ENCODE measurements at regions not wholly inside any gene's neighbourhood (a gene's known extent, or its start where the extent isn't known, plus 50 kb on each side); places are given as distances from the start of the nearest gene placed in this dataset.

DNA sequence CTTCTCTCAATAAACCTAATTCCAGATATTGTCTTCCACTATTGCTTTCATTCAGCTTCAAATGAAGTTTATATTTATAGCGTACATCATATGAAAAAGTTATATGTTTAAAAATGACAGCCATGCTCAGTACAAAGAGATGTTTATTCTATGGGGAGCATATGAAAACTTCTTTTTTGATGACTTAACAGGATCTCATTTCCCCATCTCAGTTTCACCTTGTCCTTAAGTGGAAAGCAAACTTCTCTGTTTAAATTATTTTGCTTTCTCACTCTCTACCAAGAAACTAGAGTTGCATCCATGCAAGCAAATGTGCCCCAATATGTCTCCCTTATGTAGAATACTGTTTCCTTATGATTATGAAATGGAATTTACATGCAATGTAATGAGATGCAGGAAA, 799.5 kb upstream of the RGS18 start:
- no peak for FAIRE-seq
- dilution Hi-C loops (cut with MboI; ENCODE audit: extremely low pct_ligation_motif_present, low sequenced_read_pairs) = no loop called here

GRCh38 chr1:191366686-191367085, 791.6 kb upstream of the RGS18 start:
- H4K20me1 ChIP-seq (ENCODE audit: control insufficient read depth, extremely low read depth, insufficient read depth, low read length) = no peaks in the 10 kb centered on the region
- no peak for FAIRE-seq
- H3K4me2 ChIP-seq (ENCODE audit: control insufficient read depth, extremely low read depth, insufficient read depth, low read depth, low read length) = no peak overlapping the region
- no peak overlapping the region for H3K27ac ChIP-seq (ENCODE audit: control insufficient read depth, insufficient read depth, low read length)
- TF ChIP-seq EZH2 (IDR thresholded peaks at IDR 0.05; ENCODE audit: low read length) (no peak), CTCF (optimal IDR thresholded peaks at IDR 0.05 in 1 of 3, IDR thresholded peaks at IDR 0.05 in 1 of 3, conservative IDR thresholded peaks at IDR 0.05 in 1 of 3; ENCODE audit: extremely low read depth in 1 of 3, insufficient read depth in 2 of 3, low read length in 3 of 3) (no peak)
- no peaks in the 10 kb centered on the region for H3K36me3 ChIP-seq (ENCODE audit: control insufficient read depth in 2 of 2, extremely low read depth in 1 of 2, insufficient read depth in 2 of 2, low read length in 2 of 2)
- no peak overlapping the region for H3K9ac ChIP-seq (ENCODE audit: control insufficient read depth, extremely low read depth, insufficient read depth, low read length)
- no peak overlapping the region for H3K4me3 ChIP-seq (ENCODE audit: control insufficient read depth in 2 of 3, extremely low read depth in 1 of 3, insufficient read depth in 2 of 3, low read depth in 1 of 3, low read length in 3 of 3)
- H3K9me3 ChIP-seq (ENCODE audit: control insufficient read depth, low read depth, low read length) = no peaks in the 10 kb centered on the region
- H3K4me1 ChIP-seq (ENCODE audit: control insufficient read depth, extremely low read depth, insufficient read depth, low read length) = no peaks in the 10 kb centered on the region
- no peaks in the 10 kb centered on the region for H3K9me1 ChIP-seq (ENCODE audit: control insufficient read depth, extremely low read depth, insufficient read depth, low read length)
- no peaks in the 10 kb centered on the region for H3K79me2 ChIP-seq (ENCODE audit: control insufficient read depth, insufficient read depth, low read length)
- no peak for DNase-seq (ENCODE audit: low read depth, low spot score)
- H2AFZ ChIP-seq (ENCODE audit: control insufficient read depth, low read length) = no peak overlapping the region
- no peaks in the 10 kb centered on the region for H3K27me3 ChIP-seq (ENCODE audit: control insufficient read depth, extremely low read depth, insufficient read depth, low read length)
- dilution Hi-C loops (cut with MboI; ENCODE audit: extremely low pct_ligation_motif_present, low sequenced_read_pairs) = no loop called here

More for the DNA sequence above, 799.5 kb upstream of the RGS18 start:
- no peak overlapping the region for H3K9ac ChIP-seq (ENCODE audit: control insufficient read depth, extremely low read depth, insufficient read depth, low read length)
- H3K4me1 ChIP-seq (ENCODE audit: control insufficient read depth, extremely low read depth, insufficient read depth, low read length) = no peaks in the 10 kb centered on the region
- no peak for TF ChIP-seq EZH2 (IDR thresholded peaks at IDR 0.05; ENCODE audit: low read length)
- no peak for TF ChIP-seq CTCF (optimal IDR thresholded peaks at IDR 0.05 in 1 of 3, IDR thresholded peaks at IDR 0.05 in 1 of 3, conservative IDR thresholded peaks at IDR 0.05 in 1 of 3; ENCODE audit: extremely low read depth in 1 of 3, insufficient read depth in 2 of 3, low read length in 3 of 3)
- H3K9me1 ChIP-seq (ENCODE audit: control insufficient read depth, extremely low read depth, insufficient read depth, low read length) = no peaks in the 10 kb centered on the region
- H3K4me2 ChIP-seq (ENCODE audit: control insufficient read depth, extremely low read depth, insufficient read depth, low read depth, low read length) = no peak overlapping the region
- no peak overlapping the region for H2AFZ ChIP-seq (ENCODE audit: control insufficient read depth, low read length)
- no peak overlapping the region for H3K27ac ChIP-seq (ENCODE audit: control insufficient read depth, insufficient read depth, low read length)
- no peaks in the 10 kb centered on the region for H3K9me3 ChIP-seq (ENCODE audit: control insufficient read depth, low read depth, low read length)
- no peaks in the 10 kb centered on the region for H4K20me1 ChIP-seq (ENCODE audit: control insufficient read depth, extremely low read depth, insufficient read depth, low read length)
- no peaks in the 10 kb centered on the region for H3K36me3 ChIP-seq (ENCODE audit: control insufficient read depth in 2 of 2, extremely low read depth in 1 of 2, insufficient read depth in 2 of 2, low read length in 2 of 2)
- no peak for DNase-seq (ENCODE audit: low read depth, low spot score)
- H3K79me2 ChIP-seq (ENCODE audit: control insufficient read depth, insufficient read depth, low read length) = no peaks in the 10 kb centered on the region
- H3K27me3 ChIP-seq (ENCODE audit: control insufficient read depth, extremely low read depth, insufficient read depth, low read length) = no peaks in the 10 kb centered on the region
- H3K4me3 ChIP-seq (ENCODE audit: control insufficient read depth in 2 of 3, extremely low read depth in 1 of 3, insufficient read depth in 2 of 3, low read depth in 1 of 3, low read length in 3 of 3) = no peak overlapping the region

All from keratinocyte (primary cell).